ENCODE measurements at regions not wholly inside any gene's neighbourhood (a gene's known extent, or its start where the extent isn't known, plus 50 kb on each side); places are given as distances from the start of the nearest gene placed in this dataset.

DNA sequence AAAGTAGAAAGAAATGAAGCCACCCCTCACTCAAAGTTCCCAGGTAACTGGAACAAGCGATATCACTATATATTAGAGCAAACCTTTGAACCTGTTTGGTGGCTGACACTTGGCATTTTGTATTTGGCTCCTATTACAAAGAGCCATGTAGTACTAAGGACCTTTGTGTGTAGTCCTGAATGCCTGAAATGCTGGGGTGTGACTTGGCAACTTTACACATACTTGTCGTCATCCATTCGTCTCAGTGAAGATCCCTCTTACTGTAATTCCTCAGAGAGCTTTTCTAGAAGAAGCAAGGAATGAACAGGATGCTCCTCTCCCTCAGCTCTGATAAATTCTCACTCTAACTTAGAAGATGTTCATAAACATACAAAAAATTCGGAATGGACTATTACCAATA lies 216.1 kb upstream of the CDIN1 start:
- intact Hi-C loops (cut with micrococcal nuclease): no loop called here
- Histone ChIP-seq H3K4me1 (ENCODE audit: control insufficient read depth in 1 of 2, insufficient read depth in 2 of 2, low read length in 2 of 2) (peaks cover 7 to 38% of the 10 kb centered on the region in 2 experiments), H3K9me3 (ENCODE audit: control insufficient read depth in 1 of 2, insufficient read depth in 1 of 2, low read depth in 1 of 2, low read length in 2 of 2) (no peaks in the 10 kb centered on the region), H3K4me2 (ENCODE audit: low read length) (peak overlapping the region; percentile 17), H2AFZ (ENCODE audit: low read depth, low read length, poor library complexity, severe bottlenecking) (peak overlapping the region; percentile 24), H3K36me3 (ENCODE audit: control insufficient read depth in 1 of 2, insufficient read depth in 2 of 2, low read length in 2 of 2) (no peaks in the 10 kb centered on the region), H3K79me2 (ENCODE audit: insufficient read depth, low read length) (no peaks in the 10 kb centered on the region), H4K20me1 (ENCODE audit: insufficient read depth) (no peaks in the 10 kb centered on the region), H3K27me3 (ENCODE audit: insufficient read depth, low read length) (no peaks in the 10 kb centered on the region), H3K9ac (ENCODE audit: low read length) (peak overlapping the region; percentile 7; the same call in 1 of the 2 replicates), H3K4me3 (replicated peaks in 1 of 2; ENCODE audit: low read depth in 1 of 2, low read length in 2 of 2) (no peak overlapping the region), H3K9me2 (ENCODE audit: insufficient read depth) (no peaks in the 10 kb centered on the region), H3K27ac (ENCODE audit: low read depth, low read length) (peak overlapping the region; percentile 27; the same call in 1 of the 2 replicates)
- no peak for TF ChIP-seq SP1 (IDR thresholded peaks at IDR 0.05; ENCODE audit: low read depth)
- TF ChIP-seq, protein P1, sequence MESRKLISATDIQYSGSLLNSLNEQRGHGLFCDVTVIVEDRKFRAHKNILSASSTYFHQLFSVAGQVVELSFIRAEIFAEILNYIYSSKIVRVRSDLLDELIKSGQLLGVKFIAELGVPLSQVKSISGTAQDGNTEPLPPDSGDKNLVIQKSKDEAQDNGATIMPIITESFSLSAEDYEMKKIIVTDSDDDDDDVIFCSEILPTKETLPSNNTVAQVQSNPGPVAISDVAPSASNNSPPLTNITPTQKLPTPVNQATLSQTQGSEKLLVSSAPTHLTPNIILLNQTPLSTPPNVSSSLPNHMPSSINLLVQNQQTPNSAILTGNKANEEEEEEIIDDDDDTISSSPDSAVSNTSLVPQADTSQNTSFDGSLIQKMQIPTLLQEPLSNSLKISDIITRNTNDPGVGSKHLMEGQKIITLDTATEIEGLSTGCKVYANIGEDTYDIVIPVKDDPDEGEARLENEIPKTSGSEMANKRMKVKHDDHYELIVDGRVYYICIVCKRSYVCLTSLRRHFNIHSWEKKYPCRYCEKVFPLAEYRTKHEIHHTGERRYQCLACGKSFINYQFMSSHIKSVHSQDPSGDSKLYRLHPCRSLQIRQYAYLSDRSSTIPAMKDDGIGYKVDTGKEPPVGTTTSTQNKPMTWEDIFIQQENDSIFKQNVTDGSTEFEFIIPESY (IDR thresholded peaks at IDR 0.05; ENCODE audit: extremely low read depth, insufficient replicate concordance, low read length): no peak
- TF ChIP-seq, protein P2, sequence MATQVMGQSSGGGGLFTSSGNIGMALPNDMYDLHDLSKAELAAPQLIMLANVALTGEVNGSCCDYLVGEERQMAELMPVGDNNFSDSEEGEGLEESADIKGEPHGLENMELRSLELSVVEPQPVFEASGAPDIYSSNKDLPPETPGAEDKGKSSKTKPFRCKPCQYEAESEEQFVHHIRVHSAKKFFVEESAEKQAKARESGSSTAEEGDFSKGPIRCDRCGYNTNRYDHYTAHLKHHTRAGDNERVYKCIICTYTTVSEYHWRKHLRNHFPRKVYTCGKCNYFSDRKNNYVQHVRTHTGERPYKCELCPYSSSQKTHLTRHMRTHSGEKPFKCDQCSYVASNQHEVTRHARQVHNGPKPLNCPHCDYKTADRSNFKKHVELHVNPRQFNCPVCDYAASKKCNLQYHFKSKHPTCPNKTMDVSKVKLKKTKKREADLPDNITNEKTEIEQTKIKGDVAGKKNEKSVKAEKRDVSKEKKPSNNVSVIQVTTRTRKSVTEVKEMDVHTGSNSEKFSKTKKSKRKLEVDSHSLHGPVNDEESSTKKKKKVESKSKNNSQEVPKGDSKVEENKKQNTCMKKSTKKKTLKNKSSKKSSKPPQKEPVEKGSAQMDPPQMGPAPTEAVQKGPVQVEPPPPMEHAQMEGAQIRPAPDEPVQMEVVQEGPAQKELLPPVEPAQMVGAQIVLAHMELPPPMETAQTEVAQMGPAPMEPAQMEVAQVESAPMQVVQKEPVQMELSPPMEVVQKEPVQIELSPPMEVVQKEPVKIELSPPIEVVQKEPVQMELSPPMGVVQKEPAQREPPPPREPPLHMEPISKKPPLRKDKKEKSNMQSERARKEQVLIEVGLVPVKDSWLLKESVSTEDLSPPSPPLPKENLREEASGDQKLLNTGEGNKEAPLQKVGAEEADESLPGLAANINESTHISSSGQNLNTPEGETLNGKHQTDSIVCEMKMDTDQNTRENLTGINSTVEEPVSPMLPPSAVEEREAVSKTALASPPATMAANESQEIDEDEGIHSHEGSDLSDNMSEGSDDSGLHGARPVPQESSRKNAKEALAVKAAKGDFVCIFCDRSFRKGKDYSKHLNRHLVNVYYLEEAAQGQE (IDR thresholded peaks at IDR 0.05; ENCODE audit: low read depth): no peak
- DNase-seq (ENCODE audit: low read depth, low spot score): peak; percentile 33
- no TSS peak for BruUV-seq (replicated peaks)
- peak; percentile 58; the same call in 1 of the 2 replicates for ATAC-seq
- ChIA-PET RAD21 (ENCODE audit: low non-redundant PET in 1 of 2, low total read pairs in 2 of 2, uncharacterized antibody in 2 of 2, unreplicated experiment in 2 of 2) (no interaction called here), CTCF (no interaction called here), POLR2A (no interaction called here)

Data from HCT116 (cell line).